HL-60 (cell line): ENCODE measurements at regions not wholly inside any gene's neighbourhood (a gene's known extent, or its start where the extent isn't known, plus 50 kb on each side); places are given as distances from the start of the nearest gene placed in this dataset.

ENCODE experiments used
- DNase-seq, 2 experiments: peaks; one replicate each; pipeline ENCODE4 v3.0.0-alpha.2; 2010 to 2020; ENCODE audit warnings: low read depth in 1 of 2, low spot score in 1 of 2
- H3K27ac ChIP-seq: fragments of 250-450 bp; sonication (Bioruptor Pico); replicated peaks from 2 replicates; pipeline ENCODE4 v1.5.1; 2020; ENCODE audit warnings: mild to moderate bottlenecking, moderate library complexity
- H3K27me3 ChIP-seq: fragments of 250-450 bp; sonication (Bioruptor Pico); 2 replicates; pipeline ENCODE4 v1.5.1; 2021; ENCODE audit warnings: mild to moderate bottlenecking, moderate library complexity; ENCODE audit not compliant: insufficient read depth, poor library complexity, severe bottlenecking
- H3K4me3 ChIP-seq: replicated peaks from 2 replicates; pipeline ENCODE4 v1.5.1; 2011; ENCODE audit warnings: mild to moderate bottlenecking, control low read depth, low read length; ENCODE audit not compliant: insufficient read depth
- GABPA ChIP-seq: IDR thresholded peaks from 2 replicates; pipeline ENCODE4 v1.6.1; 2012; ENCODE audit warnings: low read depth
- POLR2AphosphoS5 ChIP-seq: IDR thresholded peaks from 2 replicates; pipeline ENCODE4 v1.6.1; 2012; ENCODE audit warnings: low read depth
- REST ChIP-seq: IDR thresholded peaks from 2 replicates; pipeline ENCODE4 v1.6.1; 2012; ENCODE audit warnings: low read depth; ENCODE audit not compliant: insufficient replicate concordance
- SPI1 ChIP-seq: IDR thresholded peaks from 2 replicates; pipeline ENCODE4 v1.6.1; 2012; ENCODE audit warnings: low read depth, mild to moderate bottlenecking, borderline replicate concordance
- TF ChIP-seq, protein P1 (sequence below): IDR thresholded peaks from one replicate; pipeline ENCODE4 v1.5.1; 2011; ENCODE audit warnings: low read length, control low read depth, inconsistent platforms; ENCODE audit not compliant: insufficient read depth

DNA sequence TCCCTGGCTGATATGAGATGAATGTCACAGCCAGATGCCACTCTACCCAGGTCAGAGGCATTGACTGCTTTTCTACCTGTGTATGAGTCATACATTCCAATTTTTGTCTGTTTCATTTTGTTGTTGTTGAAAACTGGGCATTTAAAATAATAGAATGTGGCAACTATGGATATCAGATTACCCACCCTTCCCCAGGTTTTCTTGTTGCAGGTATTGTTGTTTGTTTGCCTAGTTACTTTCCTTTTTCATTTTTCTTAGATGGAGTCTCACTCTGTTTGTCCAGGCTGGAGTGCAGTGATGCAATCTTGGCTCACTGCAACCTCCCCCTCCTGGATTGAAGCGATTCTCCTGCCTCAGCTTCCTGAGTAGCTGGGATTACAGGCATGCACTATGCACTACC lies 70.2 kb downstream of the LRRC30 start:
- H3K27me3 ChIP-seq: no peaks in the 10 kb centered on the region
- H3K4me3 ChIP-seq: no peak overlapping the region
- DNase-seq: no peak
- H3K27ac ChIP-seq: no peak overlapping the region
- TF ChIP-seq GABPA: no peak
- no peak for TF ChIP-seq POLR2AphosphoS5
- TF ChIP-seq, protein P1, sequence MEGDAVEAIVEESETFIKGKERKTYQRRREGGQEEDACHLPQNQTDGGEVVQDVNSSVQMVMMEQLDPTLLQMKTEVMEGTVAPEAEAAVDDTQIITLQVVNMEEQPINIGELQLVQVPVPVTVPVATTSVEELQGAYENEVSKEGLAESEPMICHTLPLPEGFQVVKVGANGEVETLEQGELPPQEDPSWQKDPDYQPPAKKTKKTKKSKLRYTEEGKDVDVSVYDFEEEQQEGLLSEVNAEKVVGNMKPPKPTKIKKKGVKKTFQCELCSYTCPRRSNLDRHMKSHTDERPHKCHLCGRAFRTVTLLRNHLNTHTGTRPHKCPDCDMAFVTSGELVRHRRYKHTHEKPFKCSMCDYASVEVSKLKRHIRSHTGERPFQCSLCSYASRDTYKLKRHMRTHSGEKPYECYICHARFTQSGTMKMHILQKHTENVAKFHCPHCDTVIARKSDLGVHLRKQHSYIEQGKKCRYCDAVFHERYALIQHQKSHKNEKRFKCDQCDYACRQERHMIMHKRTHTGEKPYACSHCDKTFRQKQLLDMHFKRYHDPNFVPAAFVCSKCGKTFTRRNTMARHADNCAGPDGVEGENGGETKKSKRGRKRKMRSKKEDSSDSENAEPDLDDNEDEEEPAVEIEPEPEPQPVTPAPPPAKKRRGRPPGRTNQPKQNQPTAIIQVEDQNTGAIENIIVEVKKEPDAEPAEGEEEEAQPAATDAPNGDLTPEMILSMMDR: no peak
- TF ChIP-seq REST: no peak
- TF ChIP-seq SPI1: no peak

GRCh38 chr18:7303316-7304060 lies 72.6 kb downstream of the LRRC30 start:
- no peak overlapping the region for H3K4me3 ChIP-seq
- no peaks in the 10 kb centered on the region for H3K27me3 ChIP-seq
- H3K27ac ChIP-seq: no peak overlapping the region
- TF ChIP-seq, protein P1: no peak
- TF ChIP-seq SPI1 (no peak), GABPA (no peak), POLR2AphosphoS5 (no peak), REST (no peak)
- no peak for DNase-seq

DNA sequence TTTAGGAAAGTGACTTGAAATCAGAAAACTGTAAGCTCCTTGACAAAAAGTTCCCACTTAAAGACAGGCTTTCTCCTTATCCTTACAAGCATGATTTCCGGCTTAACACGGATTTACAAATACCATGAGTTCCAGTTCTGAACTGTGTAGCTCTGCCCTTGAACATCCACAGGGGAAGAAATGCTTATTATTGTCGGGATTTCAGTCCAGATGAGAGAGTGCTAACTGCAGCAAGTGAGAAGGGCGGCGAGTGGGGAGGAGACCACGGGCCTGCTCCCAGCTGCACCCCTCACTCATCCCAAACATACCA lies 73.1 kb downstream of the LRRC30 start:
- Histone ChIP-seq H3K4me3 (no peak overlapping the region), H3K27me3 (no peaks in the 10 kb centered on the region), H3K27ac (no peak overlapping the region)
- no peak for DNase-seq
- no peak for TF ChIP-seq GABPA
- TF ChIP-seq, protein P1: no peak
- no peak for TF ChIP-seq POLR2AphosphoS5
- TF ChIP-seq REST: no peak
- no peak for TF ChIP-seq SPI1
